ENCODE measurements at regions not wholly inside any gene's neighbourhood (a gene's known extent, or its start where the extent isn't known, plus 50 kb on each side); places are given as distances from the start of the nearest gene placed in this dataset.

- TF ChIP-seq POLR2AphosphoS5 (IDR thresholded peaks at IDR 0.05; ENCODE audit: low read depth, low read length) (no peak), ELF1 (IDR thresholded peaks at IDR 0.05; ENCODE audit: borderline replicate concordance, low read depth) (no peak), EZH2phosphoT487 (IDR thresholded peaks at IDR 0.05; ENCODE audit: borderline replicate concordance) (no peak), TCF7L2 (IDR thresholded peaks at IDR 0.05; ENCODE audit: borderline replicate concordance, extremely low read depth, insufficient read depth, insufficient read length) (no peak), ZBTB33 (IDR thresholded peaks at IDR 0.05; ENCODE audit: extremely low read depth, insufficient replicate concordance, low read length) (no peak), MAX (IDR thresholded peaks at IDR 0.05) (no peak), SIN3A (IDR thresholded peaks at IDR 0.05; ENCODE audit: low read depth) (no peak), SP1 (IDR thresholded peaks at IDR 0.05; ENCODE audit: low read depth) (no peak), YY1 (IDR thresholded peaks at IDR 0.05; ENCODE audit: extremely low read depth, insufficient replicate concordance, low read depth, low read length) (no peak), CEBPB (IDR thresholded peaks at IDR 0.05; ENCODE audit: low read depth) (no peak)
- Histone ChIP-seq H3K4me1 (ENCODE audit: control insufficient read depth in 1 of 2, insufficient read depth in 2 of 2, low read length in 2 of 2) (no peaks in the 10 kb centered on the region), H3K4me2 (ENCODE audit: low read length) (no peak overlapping the region), H4K20me1 (ENCODE audit: insufficient read depth) (no peaks in the 10 kb centered on the region), H3K36me3 (ENCODE audit: control insufficient read depth in 1 of 2, insufficient read depth in 2 of 2, low read length in 2 of 2) (no peaks in the 10 kb centered on the region), H3K9me3 (ENCODE audit: control insufficient read depth in 1 of 2, insufficient read depth in 1 of 2, low read depth in 1 of 2, low read length in 2 of 2) (no peaks in the 10 kb centered on the region), H3K9ac (ENCODE audit: low read length) (no peak overlapping the region), H3K27me3 (ENCODE audit: insufficient read depth, low read length) (no peaks in the 10 kb centered on the region), H2AFZ (ENCODE audit: low read depth, low read length, poor library complexity, severe bottlenecking) (no peak overlapping the region), H3K9me2 (ENCODE audit: insufficient read depth) (no peaks in the 10 kb centered on the region), H3K27ac (ENCODE audit: low read depth, low read length) (no peak overlapping the region), H3K4me3 (replicated peaks in 1 of 2; ENCODE audit: low read depth in 1 of 2, low read length in 2 of 2) (no peak overlapping the region), H3K79me2 (ENCODE audit: insufficient read depth, low read length) (no peaks in the 10 kb centered on the region)
- intact Hi-C loops (cut with micrococcal nuclease) = no loop called here
- ChIA-PET RAD21 (ENCODE audit: low non-redundant PET in 1 of 2, low total read pairs in 2 of 2, uncharacterized antibody in 2 of 2, unreplicated experiment in 2 of 2) (no interaction called here), POLR2A (no interaction called here), CTCF (no interaction called here)
- no peak for ATAC-seq
- DNase-seq (ENCODE audit: low read depth, low spot score) = no peak
- no TSS peak for BruUV-seq (replicated peaks)
Measured at GRCh38 chr6:14443629-14444268, 326.2 kb downstream of the CD83 start.

Data from HCT116 (cell line).